ENCODE measurements at regions not wholly inside any gene's neighbourhood (a gene's known extent, or its start where the extent isn't known, plus 50 kb on each side); places are given as distances from the start of the nearest gene placed in this dataset.
A peak's percentile ranks its signal among the peaks of the same experiment; 100 is the strongest.
"Not testable (repeated sequence)": the region's sequence is repeated elsewhere in the genome, so short reads cannot be mapped to it uniquely, and the experiment has no call there.

GRCh38 chr5:112534067-112534583 is 115.0 kb upstream of the EPB41L4A start:
- DNase-seq = no peak

GRCh38 chr5:112534611-112535255 is 115.7 kb upstream of the EPB41L4A start:
- DNase-seq = no peak

DNA sequence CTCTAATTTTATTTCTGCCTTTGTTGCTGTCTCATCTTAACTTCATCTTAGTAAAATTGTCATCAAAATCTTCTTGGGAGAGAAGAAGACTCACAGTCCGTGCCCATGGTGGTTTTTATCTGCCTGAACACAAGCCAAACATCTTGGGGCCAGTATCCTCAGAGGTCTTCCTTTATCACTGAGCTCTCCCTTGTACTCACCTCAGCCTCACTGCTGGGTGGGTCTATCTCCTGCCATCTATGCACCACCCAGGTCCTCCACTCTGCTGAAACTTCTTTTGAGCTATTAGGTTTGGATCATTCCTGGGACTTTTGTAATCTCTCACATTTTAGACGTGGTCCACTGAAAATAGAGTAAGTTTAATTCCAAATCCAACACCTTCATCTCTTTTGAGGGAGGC is 116.3 kb upstream of the EPB41L4A start:
- DNase-seq = no peak

GRCh38 chr5:112544558-112544957 is 125.5 kb upstream of the EPB41L4A start:
- DNase-seq = not testable (repeated sequence)

DNA sequence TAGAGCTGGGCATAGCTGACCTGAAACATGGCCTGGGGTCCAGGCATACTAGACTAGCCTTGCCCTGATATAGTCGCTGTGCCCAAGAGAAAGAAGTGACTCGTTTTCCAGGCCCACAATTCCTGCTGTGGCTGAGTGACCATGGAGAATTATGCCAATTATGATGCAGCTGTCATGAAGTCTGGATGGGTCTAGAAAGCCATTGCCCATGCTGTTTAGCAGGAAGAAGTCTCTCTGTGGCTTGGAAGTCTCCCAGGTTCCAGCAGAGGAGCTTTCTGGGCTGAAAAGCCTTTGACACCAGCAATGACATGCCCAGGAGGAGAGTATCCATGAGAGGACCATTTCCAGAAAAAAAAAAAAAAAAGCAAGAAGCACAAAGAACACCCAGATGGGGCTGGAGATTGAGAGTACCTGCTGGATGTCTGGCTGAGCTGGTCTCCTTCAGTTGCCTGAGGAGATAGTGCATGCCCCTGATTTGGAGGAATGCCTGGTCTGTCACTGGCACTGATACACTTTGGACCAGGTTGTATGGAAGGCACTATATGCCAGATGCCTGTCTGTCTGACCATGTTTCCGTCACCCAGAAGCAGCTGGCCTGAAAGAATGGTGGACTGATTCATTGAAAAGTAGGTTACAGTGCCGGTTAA is 128.0 kb upstream of the EPB41L4A start:
- DNase-seq = no peak

GRCh38 chr5:112548246-112548881 is 129.3 kb upstream of the EPB41L4A start:
- no peak for DNase-seq

- DNase-seq = no peak
Measured at GRCh38 chr5:112549127-112549526, 130.1 kb upstream of the EPB41L4A start.

DNA sequence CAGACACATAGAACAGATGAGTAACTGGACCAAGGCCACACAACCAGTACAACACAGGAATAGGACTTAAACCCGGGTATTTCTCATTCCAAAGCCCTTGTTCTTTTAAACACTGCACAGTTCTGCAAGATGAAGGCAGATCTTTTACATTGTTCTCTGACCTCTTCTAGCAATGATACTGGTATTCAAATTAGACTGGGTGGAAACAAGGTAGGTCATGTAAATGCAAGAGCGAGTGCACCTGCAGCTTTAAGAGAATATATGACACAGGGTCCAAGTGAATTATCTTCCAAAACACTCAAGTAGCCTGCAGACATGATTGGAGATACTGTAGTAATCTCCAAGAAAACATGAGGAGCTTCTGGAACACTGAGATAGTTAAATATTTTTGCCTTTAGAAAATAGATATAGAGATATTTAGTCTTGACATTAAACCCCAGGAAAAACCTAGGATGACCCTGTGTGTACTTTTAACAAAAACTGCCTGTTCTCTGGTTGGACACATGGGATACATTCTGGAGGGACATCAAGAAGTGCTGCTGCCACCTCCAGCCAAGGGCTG is 130.6 kb upstream of the EPB41L4A start:
- no peak for DNase-seq

DNA sequence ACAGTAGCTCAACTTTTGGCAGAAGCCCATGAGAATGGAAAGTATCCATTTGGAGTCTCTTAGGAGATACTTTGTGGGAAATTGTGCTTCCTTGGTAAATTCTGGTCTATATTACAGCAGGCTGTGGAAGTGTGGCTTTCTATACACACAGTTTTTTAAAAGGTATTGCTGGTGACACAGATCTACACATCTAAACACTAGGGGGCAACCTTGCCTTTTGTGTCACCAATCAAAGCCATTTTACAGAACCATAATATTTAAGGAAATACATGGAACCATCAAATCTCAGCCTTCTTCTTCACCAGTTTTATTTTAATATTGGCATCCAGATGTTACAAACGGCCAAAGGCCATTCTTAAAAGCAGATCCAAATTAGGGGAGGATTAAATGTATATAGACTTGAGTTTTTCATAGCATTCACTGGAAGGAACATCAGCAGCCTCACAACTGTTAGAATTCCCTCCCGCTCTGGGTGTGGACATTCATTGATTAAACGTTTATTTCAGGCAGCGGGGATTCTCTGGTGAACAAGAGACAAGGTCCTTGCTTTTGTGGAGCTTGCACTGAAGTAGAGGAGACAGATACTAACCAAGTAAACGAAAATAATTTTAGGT is 132.4 kb upstream of the EPB41L4A start:
- DNase-seq = peak; percentile 23

GRCh38 chr5:112552216-112552615 is 133.1 kb upstream of the EPB41L4A start:
- DNase-seq = no peak

DNA sequence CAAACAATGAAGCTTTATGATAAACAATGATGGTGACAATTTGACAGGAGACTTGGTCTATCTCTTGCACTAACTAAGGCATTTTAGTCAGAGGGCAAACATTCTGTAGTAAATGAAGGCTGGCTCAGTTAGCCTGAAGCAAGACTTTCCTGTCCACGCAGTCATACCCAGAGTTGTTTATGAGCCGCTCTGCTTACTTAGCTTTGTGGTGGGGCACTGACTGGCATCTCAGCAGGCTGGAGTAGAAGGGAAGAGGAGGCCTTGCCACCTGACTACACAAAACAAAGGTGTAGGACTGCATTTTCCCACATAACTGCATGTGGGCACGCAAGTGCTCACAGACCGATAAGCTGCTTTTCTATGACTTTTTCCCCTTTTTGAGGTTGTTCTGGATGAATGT is 133.7 kb upstream of the EPB41L4A start:
- DNase-seq = no peak

DNA sequence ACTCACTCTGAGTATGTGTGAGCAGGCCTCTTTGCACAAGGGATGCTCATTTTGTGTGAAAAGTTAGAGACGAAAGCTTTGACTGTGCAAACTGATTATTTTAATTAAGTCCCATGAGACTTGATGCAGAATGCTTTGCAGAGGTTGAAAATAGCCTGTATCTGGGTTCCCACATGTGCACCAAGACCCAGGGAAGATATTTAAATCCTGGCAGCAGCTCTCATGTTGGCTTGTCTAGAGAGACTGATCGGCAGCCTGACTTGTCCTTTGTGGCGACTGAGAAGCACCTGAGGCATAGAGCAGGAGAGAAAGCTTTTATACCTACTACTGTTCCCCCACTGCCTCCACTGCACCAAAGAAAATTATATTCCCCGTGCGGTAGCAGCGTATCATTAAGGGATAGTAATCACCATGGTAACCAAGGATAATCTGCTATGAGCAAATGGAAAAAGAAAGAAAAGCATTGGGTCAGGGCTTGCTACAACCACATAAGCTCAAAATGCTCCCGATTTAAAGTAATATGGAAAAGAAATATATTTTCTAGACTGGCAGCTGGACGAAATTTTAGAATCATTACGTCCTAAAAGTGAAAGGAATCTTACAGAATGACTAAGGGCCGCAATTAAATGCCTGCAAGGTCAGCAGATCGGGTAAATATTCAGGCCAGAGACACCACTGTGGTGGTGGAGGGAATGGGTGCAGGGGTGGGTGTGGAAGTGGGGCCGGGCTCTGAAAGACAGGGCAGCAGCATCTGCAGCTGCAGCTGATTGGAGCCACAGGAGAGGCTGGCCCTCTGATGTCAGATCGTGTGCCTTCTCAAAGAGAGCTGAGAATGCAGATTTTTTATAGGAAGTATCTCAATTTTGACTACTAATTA is 135.3 kb upstream of the EPB41L4A start:
- DNase-seq = no peak

DNA sequence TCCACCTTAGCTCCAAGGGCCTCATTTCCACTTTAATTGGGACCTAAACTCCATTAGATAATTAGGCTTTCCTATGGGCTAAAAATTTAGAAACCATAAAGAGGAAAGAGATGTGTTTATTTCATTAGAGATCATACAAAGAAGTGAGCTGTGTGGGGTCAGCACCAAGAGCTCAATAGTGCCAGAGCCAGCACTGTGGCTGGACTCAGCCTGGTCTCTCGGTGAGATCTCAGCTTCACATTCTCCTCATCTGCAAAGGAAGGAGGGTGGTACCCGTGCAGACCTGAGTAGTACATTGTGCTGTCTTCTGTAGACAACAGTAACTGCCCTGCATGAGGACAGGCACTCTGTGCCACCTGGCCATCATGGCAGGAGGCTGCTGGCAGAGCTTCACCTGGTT is 136.1 kb upstream of the EPB41L4A start:
- no peak for DNase-seq

DNA sequence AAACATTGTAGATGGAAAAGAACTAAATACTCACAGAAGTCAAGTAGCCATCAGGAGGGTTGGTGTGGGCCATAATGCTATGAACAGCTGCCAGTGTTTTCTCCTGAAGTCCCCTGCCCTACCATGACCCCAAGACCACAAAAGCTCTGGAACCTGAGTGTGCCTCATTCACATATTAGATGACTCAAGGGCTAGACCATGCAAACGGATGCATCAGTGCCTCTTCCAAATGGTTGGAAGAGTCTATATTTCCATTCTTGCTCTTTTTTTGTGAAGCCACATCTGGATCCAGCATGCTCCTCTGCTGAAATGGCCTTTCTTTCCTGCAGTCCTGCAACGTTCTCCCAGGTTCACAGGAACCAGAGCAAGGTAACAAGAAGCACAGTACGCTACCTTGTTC is 136.6 kb upstream of the EPB41L4A start:
- DNase-seq = no peak

GRCh38 chr5:112559501-112559900 is 140.4 kb upstream of the EPB41L4A start:
- DNase-seq = not testable (repeated sequence)

DNA sequence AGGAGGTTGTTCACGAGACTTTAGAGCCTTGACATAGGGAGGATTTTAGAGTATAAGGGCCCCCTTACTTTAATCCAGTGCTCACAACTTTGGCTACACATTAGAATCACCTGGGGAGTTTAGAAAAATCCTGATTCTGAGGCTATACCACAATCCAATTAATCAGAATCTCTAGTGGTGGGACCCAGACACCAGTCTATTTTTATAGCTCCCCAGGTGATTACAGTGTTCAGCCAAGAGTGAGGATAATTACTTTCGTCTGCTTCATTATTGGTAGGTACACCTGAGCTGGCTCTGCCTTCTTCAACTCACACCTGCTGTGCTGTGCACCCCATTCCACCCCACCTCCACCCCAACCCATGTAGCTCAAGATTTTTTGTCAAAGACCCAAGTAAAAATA is 141.3 kb upstream of the EPB41L4A start:
- DNase-seq = no peak

- DNase-seq = no peak
Measured at GRCh38 chr5:112563169-112563826, 144.2 kb upstream of the EPB41L4A start.

- DNase-seq = no peak
Measured at GRCh38 chr5:112566251-112566650, 147.2 kb upstream of the EPB41L4A start.

GRCh38 chr5:112569596-112569995 is 150.5 kb upstream of the EPB41L4A start:
- DNase-seq = no peak

DNA sequence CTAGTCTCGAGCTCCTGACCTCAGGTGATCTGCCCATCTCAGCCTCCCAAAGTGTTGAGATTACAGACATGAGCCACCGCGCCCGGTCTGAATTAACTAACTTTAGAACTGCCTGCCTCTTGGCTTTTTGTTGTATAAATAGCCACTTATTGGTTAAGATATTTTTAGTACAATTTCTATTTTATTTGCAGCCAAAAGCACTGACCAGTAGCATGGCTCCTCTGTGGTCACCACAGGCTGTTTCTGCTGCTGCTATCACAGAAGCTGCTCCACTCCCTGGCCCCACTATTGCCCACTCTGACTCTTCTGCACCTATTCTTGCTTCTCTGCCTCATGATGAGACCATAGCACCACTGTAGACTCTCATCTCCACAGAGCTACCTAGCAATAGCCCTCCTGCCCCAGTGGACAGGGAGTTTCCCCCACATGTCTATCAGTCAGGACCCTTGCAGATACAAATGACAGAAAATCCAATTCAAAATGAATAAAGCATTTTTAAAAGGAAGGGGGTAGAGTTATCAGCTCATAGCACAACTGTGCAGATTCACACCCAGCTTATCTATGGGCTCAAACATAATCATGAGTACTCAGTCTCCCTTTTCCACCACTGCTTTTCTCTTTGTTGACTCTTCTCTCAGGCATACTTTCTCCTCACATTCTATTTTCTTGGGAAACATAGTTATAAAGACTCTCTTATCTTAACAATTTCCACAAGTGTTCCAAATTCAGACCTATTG is 151.8 kb upstream of the EPB41L4A start:
- no peak for DNase-seq

DNA sequence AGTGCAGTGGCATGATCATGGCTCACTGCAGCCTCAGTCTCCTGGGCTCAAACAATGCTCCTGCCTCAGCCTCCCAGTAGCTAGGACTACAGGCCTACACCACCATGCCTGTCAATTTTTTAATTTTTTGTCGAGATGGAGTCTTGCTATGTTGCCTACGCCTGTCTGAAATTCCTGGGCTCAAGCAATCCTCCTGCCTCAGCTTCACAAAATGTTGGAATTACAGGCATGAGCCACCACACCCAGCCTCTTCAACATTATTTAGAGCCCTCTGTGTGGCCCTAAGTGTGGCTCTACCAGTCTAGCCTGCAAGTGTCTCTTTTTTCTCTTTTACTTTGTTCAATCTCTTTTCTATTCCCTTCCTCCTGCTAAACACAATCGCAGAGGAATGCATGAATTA is 154.4 kb upstream of the EPB41L4A start:
- no peak for DNase-seq
